HCT116 (cell line): ENCODE measurements at regions not wholly inside any gene's neighbourhood (a gene's known extent, or its start where the extent isn't known, plus 50 kb on each side); places are given as distances from the start of the nearest gene placed in this dataset.

Source experiments
- EGR1 ChIP-seq: IDR thresholded peaks from 2 replicates; pipeline ENCODE4 v1.6.1; 2012; ENCODE audit warnings: low read depth
- EZH2phosphoT487 ChIP-seq: fragments of 200-600 bp; IDR thresholded peaks from 2 replicates; pipeline ENCODE4 v1.6.1; 2018; ENCODE audit warnings: antibody characterized with exemption, borderline replicate concordance
- POLR2A ChIP-seq: IDR thresholded peaks from 2 replicates; pipeline ENCODE4 v1.7.0; 2011; ENCODE audit warnings: borderline replicate concordance; ENCODE audit not compliant: insufficient read depth, insufficient read length; ENCODE audit errors: extremely low read depth
- POLR2AphosphoS5 ChIP-seq: IDR thresholded peaks from 2 replicates; pipeline ENCODE4 v1.6.1; 2011; ENCODE audit warnings: mild to moderate bottlenecking, low read depth, low read length, moderate library complexity
- RAD21 ChIP-seq: IDR thresholded peaks from 2 replicates; pipeline ENCODE4 v1.6.1; 2012; ENCODE audit warnings: low read depth, mild to moderate bottlenecking
- TCF7L2 ChIP-seq: IDR thresholded peaks from 2 replicates; pipeline ENCODE4 v1.7.0; 2011; ENCODE audit warnings: borderline replicate concordance, inconsistent platforms; ENCODE audit not compliant: insufficient read depth, insufficient read length; ENCODE audit errors: extremely low read depth
- TF ChIP-seq, protein P1 (sequence below), 3 experiments: fragments of 200-600 bp in 1 of 3; sonication (generic) in 1 of 3; IDR thresholded peaks in 2 of 3; conservative IDR thresholded peaks in 1 of 3; 2 replicates each; pipeline ENCODE4 v1.5.1; 2012 to 2017; ENCODE audit warnings: low read depth in 2 of 3, low read length in 2 of 3, antibody characterized with exemption in 1 of 3, borderline replicate concordance in 1 of 3, control low read depth in 1 of 3, mild to moderate bottlenecking in 1 of 3, mixed read lengths in 1 of 3, mixed run types in 1 of 3, moderate library complexity in 1 of 3; ENCODE audit not compliant: insufficient read depth in 1 of 3
- TF ChIP-seq, protein P2 (sequence below): IDR thresholded peaks from 2 replicates; pipeline ENCODE4 v1.6.1; 2012; ENCODE audit warnings: low read depth
- TF ChIP-seq, protein P3 (sequence below): IDR thresholded peaks from 2 replicates; pipeline ENCODE4 v1.6.1; 2012

DNA sequence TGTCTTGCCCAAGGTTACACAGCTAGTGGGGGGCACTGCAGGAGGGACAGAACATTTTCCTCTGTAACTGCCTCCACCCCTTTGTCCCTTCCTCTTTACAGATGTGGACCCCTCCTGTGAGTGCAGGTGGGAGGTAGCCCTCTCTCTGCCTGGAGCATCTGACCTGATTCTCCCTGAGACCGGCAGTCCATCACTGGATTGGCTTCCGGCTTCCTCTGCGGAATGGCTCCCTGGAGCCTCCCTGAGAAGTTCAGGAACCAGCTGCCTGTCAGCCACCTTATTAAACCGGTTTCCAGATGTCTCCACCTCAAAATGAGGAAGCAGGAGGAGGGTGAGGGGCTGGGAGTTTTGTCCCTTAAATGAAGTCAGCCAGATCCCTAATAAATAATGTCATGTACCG is 67.3 kb upstream of the TNP1 start:
- TF ChIP-seq, protein P1, sequence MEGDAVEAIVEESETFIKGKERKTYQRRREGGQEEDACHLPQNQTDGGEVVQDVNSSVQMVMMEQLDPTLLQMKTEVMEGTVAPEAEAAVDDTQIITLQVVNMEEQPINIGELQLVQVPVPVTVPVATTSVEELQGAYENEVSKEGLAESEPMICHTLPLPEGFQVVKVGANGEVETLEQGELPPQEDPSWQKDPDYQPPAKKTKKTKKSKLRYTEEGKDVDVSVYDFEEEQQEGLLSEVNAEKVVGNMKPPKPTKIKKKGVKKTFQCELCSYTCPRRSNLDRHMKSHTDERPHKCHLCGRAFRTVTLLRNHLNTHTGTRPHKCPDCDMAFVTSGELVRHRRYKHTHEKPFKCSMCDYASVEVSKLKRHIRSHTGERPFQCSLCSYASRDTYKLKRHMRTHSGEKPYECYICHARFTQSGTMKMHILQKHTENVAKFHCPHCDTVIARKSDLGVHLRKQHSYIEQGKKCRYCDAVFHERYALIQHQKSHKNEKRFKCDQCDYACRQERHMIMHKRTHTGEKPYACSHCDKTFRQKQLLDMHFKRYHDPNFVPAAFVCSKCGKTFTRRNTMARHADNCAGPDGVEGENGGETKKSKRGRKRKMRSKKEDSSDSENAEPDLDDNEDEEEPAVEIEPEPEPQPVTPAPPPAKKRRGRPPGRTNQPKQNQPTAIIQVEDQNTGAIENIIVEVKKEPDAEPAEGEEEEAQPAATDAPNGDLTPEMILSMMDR (IDR thresholded peaks at IDR 0.05 in 2 of 3, conservative IDR thresholded peaks at IDR 0.05 in 1 of 3; ENCODE audit: borderline replicate concordance in 1 of 3, insufficient read depth in 1 of 3, low read depth in 2 of 3, low read length in 2 of 3): no peak
- TF ChIP-seq, protein P2, sequence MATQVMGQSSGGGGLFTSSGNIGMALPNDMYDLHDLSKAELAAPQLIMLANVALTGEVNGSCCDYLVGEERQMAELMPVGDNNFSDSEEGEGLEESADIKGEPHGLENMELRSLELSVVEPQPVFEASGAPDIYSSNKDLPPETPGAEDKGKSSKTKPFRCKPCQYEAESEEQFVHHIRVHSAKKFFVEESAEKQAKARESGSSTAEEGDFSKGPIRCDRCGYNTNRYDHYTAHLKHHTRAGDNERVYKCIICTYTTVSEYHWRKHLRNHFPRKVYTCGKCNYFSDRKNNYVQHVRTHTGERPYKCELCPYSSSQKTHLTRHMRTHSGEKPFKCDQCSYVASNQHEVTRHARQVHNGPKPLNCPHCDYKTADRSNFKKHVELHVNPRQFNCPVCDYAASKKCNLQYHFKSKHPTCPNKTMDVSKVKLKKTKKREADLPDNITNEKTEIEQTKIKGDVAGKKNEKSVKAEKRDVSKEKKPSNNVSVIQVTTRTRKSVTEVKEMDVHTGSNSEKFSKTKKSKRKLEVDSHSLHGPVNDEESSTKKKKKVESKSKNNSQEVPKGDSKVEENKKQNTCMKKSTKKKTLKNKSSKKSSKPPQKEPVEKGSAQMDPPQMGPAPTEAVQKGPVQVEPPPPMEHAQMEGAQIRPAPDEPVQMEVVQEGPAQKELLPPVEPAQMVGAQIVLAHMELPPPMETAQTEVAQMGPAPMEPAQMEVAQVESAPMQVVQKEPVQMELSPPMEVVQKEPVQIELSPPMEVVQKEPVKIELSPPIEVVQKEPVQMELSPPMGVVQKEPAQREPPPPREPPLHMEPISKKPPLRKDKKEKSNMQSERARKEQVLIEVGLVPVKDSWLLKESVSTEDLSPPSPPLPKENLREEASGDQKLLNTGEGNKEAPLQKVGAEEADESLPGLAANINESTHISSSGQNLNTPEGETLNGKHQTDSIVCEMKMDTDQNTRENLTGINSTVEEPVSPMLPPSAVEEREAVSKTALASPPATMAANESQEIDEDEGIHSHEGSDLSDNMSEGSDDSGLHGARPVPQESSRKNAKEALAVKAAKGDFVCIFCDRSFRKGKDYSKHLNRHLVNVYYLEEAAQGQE: no peak
- no peak for TF ChIP-seq POLR2A
- no peak for TF ChIP-seq EZH2phosphoT487
- no peak for TF ChIP-seq TCF7L2
- no peak for TF ChIP-seq RAD21
- TF ChIP-seq, protein P3, sequence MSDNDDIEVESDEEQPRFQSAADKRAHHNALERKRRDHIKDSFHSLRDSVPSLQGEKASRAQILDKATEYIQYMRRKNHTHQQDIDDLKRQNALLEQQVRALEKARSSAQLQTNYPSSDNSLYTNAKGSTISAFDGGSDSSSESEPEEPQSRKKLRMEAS: no peak
- TF ChIP-seq POLR2AphosphoS5: no peak
- TF ChIP-seq EGR1: no peak
